K562 (cell line): ENCODE measurements at regions not wholly inside any gene's neighbourhood (a gene's known extent, or its start where the extent isn't known, plus 50 kb on each side); places are given as distances from the start of the nearest gene placed in this dataset.

Source experiments
- ATAC-seq: fragments of 200-7000 bp; cut with Tn5 transposase; 3 replicates; pipeline ENCODE4 v1.9.1; 2020; ENCODE audit warnings: moderate library complexity
- BruUV-seq: library from RNA; stranded (reverse); fragments of 400-500 nt; replicated peaks from 2 replicates; lab custom pipeline; 2021; lab: Mats Ljungman, UMichigan
- CTCF ChIA-PET: fragments of 300-600 bp; formaldehyde crosslinking; extraction: SDS; loops from one replicate; lab custom pipeline; 2021; ENCODE audit warnings: low intra/inter-chr PET ratio; lab: Yijun Ruan, JAX
- POLR2A ChIA-PET: fragments of 300-600, 350-650 bp; sonication (Branson Sonifier 250); formaldehyde crosslinking; extraction: SDS; loops from one replicate; lab custom pipeline; 2021; ENCODE audit warnings: antibody characterized with exemption, inconsistent platforms; lab: Yijun Ruan, JAX
- DNase-seq, 4 experiments: peaks; one replicate each; pipeline versions ENCODE4 v3.0.0 to v3.0.0-alpha.2; 2011 to 2018; ENCODE audit warnings: low spot score in 3 of 4, mixed read lengths in 3 of 4; ENCODE audit errors: extremely low read depth in 1 of 4
- FAIRE-seq: peaks from 2 replicates; lab custom pipeline; 2011; peaks lifted over from hg19 to GRCh38; lab: Jason Lieb, UNC
- H2AFZ ChIP-seq: 2 replicates; pipeline ENCODE4 v1.6.0; 2011; ENCODE audit warnings: low read depth, low read length, control low read depth, inconsistent platforms
- H3K27ac ChIP-seq: fragments of 200-600 bp; 3 replicates; pipeline ENCODE4 v1.8.0; 2011; ENCODE audit warnings: low read depth, mild to moderate bottlenecking, control low read depth, inconsistent platforms, low read length, moderate library complexity, mixed read lengths; ENCODE audit errors: extremely low read depth
- H3K27me3 ChIP-seq, 2 experiments: fragments of 300-600 bp in 1 of 2; 2 replicates in 1 of 2; 3 replicates in 1 of 2; pipeline versions ENCODE4 v1.6.0 to v1.8.0; 2011; ENCODE audit warnings: inconsistent platforms in 2 of 2, low read length in 2 of 2, mild to moderate bottlenecking in 1 of 2, mixed read lengths in 1 of 2, moderate library complexity in 1 of 2; ENCODE audit not compliant: control insufficient read depth in 2 of 2, insufficient read depth in 2 of 2
- H3K36me3 ChIP-seq: fragments of 300-600 bp; 3 replicates; pipeline ENCODE4 v1.8.0; 2011; ENCODE audit warnings: mild to moderate bottlenecking, low read length, inconsistent platforms; ENCODE audit not compliant: control insufficient read depth, insufficient read depth
- H3K4me1 ChIP-seq, 2 experiments: fragments of 200-600 bp in 1 of 2; replicated peaks in 1 of 2; 2 replicates in 1 of 2; 3 replicates in 1 of 2; pipeline versions ENCODE4 v1.5.1 to v1.8.0; 2011; ENCODE audit warnings: inconsistent platforms in 2 of 2, low read length in 2 of 2, mild to moderate bottlenecking in 1 of 2, mixed read lengths in 1 of 2, moderate library complexity in 1 of 2; ENCODE audit not compliant: control insufficient read depth in 2 of 2, insufficient read depth in 2 of 2
- H3K4me2 ChIP-seq: 2 replicates; pipeline ENCODE4 v1.6.1; 2011; ENCODE audit warnings: low read length, control low read depth, inconsistent platforms, mixed read lengths; ENCODE audit not compliant: insufficient read depth
- H3K4me3 ChIP-seq: fragments of 200-600 bp; sonication (generic), shearing (Covaris generic); 2 replicates; pipeline ENCODE4 v1.5.1; 2016; ENCODE audit warnings: control low read depth, inconsistent platforms
- H3K79me2 ChIP-seq: fragments of 200-600 bp; 3 replicates; pipeline ENCODE4 v1.8.0; 2011; ENCODE audit warnings: low read length, inconsistent platforms; ENCODE audit not compliant: control insufficient read depth, insufficient read depth
- H3K9ac ChIP-seq, 2 experiments: 2 replicates each; pipeline versions ENCODE4 v1.6.0 to v1.6.1; 2011; ENCODE audit warnings: low read depth in 2 of 2, low read length in 2 of 2, control low read depth in 1 of 2, inconsistent platforms in 1 of 2, mild to moderate bottlenecking in 1 of 2, mixed read lengths in 1 of 2; ENCODE audit not compliant: insufficient read depth in 1 of 2
- H3K9me1 ChIP-seq: one replicate; pipeline ENCODE4 v1.6.0; 2011; ENCODE audit warnings: inconsistent platforms, mild to moderate bottlenecking, low read length, moderate library complexity; ENCODE audit not compliant: control insufficient read depth, insufficient read depth
- H3K9me3 ChIP-seq: replicated peaks from 2 replicates; pipeline ENCODE4 v1.5.1; 2011; ENCODE audit warnings: low read depth, low read length, inconsistent platforms; ENCODE audit not compliant: control insufficient read depth, insufficient read depth
- H4K20me1 ChIP-seq: replicated peaks from 2 replicates; pipeline ENCODE4 v1.6.1; 2011; ENCODE audit warnings: low read length, inconsistent platforms, mixed read lengths; ENCODE audit not compliant: control insufficient read depth, insufficient read depth
- BCLAF1 ChIP-seq, 2 experiments: fragments of 450-650 bp in 1 of 2; IDR thresholded peaks; 2 replicates each; pipeline ENCODE4 v1.6.1; 2011 to 2017; ENCODE audit warnings: low read depth in 2 of 2, antibody characterized with exemption in 1 of 2, borderline replicate concordance in 1 of 2, low read length in 1 of 2, mild to moderate bottlenecking in 1 of 2, mixed read lengths in 1 of 2; ENCODE audit not compliant: control insufficient read depth in 1 of 2
- CEBPB ChIP-seq: fragments of 450-650 bp; IDR thresholded peaks from 2 replicates; pipeline ENCODE4 v1.6.1; 2016; ENCODE audit warnings: missing genetic modification characterization, missing compliant biosample characterization
- FOXJ3 ChIP-seq: sonication (generic); formaldehyde crosslinking; IDR thresholded peaks from 2 replicates; pipeline ENCODE4 v1.4.0; 2020; ENCODE audit warnings: mild to moderate bottlenecking, missing genetic modification reagents
- KDM2B ChIP-seq: fragments of 250-450 bp; sonication (Bioruptor Pico); IDR thresholded peaks from 2 replicates; pipeline ENCODE4 v1.8.0; 2021; ENCODE audit warnings: mild to moderate bottlenecking, moderate library complexity
- KHSRP ChIP-seq: fragments of 450-650 bp; IDR thresholded peaks from 2 replicates; pipeline ENCODE4 v1.6.1; 2017
- MITF ChIP-seq: IDR thresholded peaks from 2 replicates; pipeline ENCODE4 v1.6.1; 2014; ENCODE audit warnings: antibody characterized with exemption
- NFYB ChIP-seq: IDR thresholded peaks from 2 replicates; pipeline ENCODE4 v1.6.1; 2011; ENCODE audit warnings: mild to moderate bottlenecking, moderate library complexity; ENCODE audit not compliant: insufficient read length; ENCODE audit errors: extremely low read depth
- PHB2 ChIP-seq: fragments of 450-650 bp; IDR thresholded peaks from 2 replicates; pipeline ENCODE4 v1.6.1; 2017; ENCODE audit warnings: low read depth
- SMAD4 ChIP-seq: fragments of 250-450 bp; sonication (Bioruptor Pico); conservative IDR thresholded peaks from 2 replicates; pipeline ENCODE4 v1.8.0; 2021; ENCODE audit warnings: inconsistent platforms, mild to moderate bottlenecking, moderate library complexity
- XRCC4 ChIP-seq: IDR thresholded peaks from one replicate; pipeline ENCODE4 v1.6.1; 2011; ENCODE audit not compliant: insufficient read depth, insufficient read length; ENCODE audit errors: extremely low read depth
- ZNF280B ChIP-seq: fragments of 250-450 bp; sonication (Bioruptor Pico); IDR thresholded peaks from 2 replicates; pipeline ENCODE4 v1.5.1; 2021; ENCODE audit warnings: mild to moderate bottlenecking
- ZNF316 ChIP-seq: fragments of 450-650 bp; IDR thresholded peaks from 2 replicates; pipeline ENCODE4 v1.6.1; 2016
- WGBS: fragments of 100-300 bp; shearing (Covaris generic); methylation state at CpG from one replicate; pipeline ENCODE4 v1.1.6; 2016; ENCODE audit warnings: low coverage, mixed read lengths; ENCODE audit not compliant: insufficient coverage; ENCODE audit errors: missing lambda C conversion rate; 5-methylcytosine and 5-hydroxymethylcytosine counted together
- in situ Hi-C: fragments of 300-500 bp; cut with MboI; formaldehyde crosslinking; loops from 4 replicates; pipeline ENCODE4 v1.15.0; 2018; ENCODE audit warnings: inconsistent platforms, mixed read lengths
- intact Hi-C: fragments of 100-400 bp; cut with micrococcal nuclease; formaldehyde crosslinking; loops from 2 replicates; pipeline ENCODE4 v1.14.2; 2022

- Histone ChIP-seq H3K9ac (no peak overlapping the region), H3K79me2 (no peaks in the 10 kb centered on the region), H3K9me1 (no peaks in the 10 kb centered on the region), H3K9me3 (no peaks in the 10 kb centered on the region), H3K27ac (no peak overlapping the region), H3K36me3 (no peaks in the 10 kb centered on the region), H3K4me2 (no peak overlapping the region), H3K27me3 (no peaks in the 10 kb centered on the region), H3K4me1 (no peaks in the 10 kb centered on the region), H4K20me1 (no peaks in the 10 kb centered on the region), H3K4me3 (no peak overlapping the region), H2AFZ (no peak overlapping the region)
- WGBS = 0% methylated on average over 3 of the region's 3 CpGs
- ChIA-PET POLR2A (no interaction called here), CTCF (no interaction called here)
- no peak for ATAC-seq
- DNase-seq = no peak
- no TSS peak for BruUV-seq
- FAIRE-seq = no peak
- intact Hi-C loops (no loop called here), in situ Hi-C loops (no loop called here)
- TF ChIP-seq ZNF280B (CRISPR knock-in tag) (no peak), SMAD4 (CRISPR knock-in tag) (no peak), CEBPB (no peak)
Measured at GRCh38 chr3:102336130-102336529, 98.7 kb upstream of the ZPLD1 start.

GRCh38 chr3:102339671-102340070 is 95.1 kb upstream of the ZPLD1 start:
- no peaks in the 10 kb centered on the region for H3K79me2 ChIP-seq
- DNase-seq (no peak), ATAC-seq (no peak), FAIRE-seq (no peak)
- ChIA-PET POLR2A (no interaction called here), CTCF (no interaction called here)
- H3K36me3 ChIP-seq = no peaks in the 10 kb centered on the region
- H3K27ac ChIP-seq = no peak overlapping the region
- BruUV-seq = no TSS peak
- H3K27me3 ChIP-seq = no peaks in the 10 kb centered on the region
- WGBS = 0% methylated on average over 1 of the region's 2 CpGs
- no peak overlapping the region for H2AFZ ChIP-seq
- intact Hi-C loops (no loop called here), in situ Hi-C loops (no loop called here)
- no peaks in the 10 kb centered on the region for H3K9me1 ChIP-seq
- no peak overlapping the region for H3K4me3 ChIP-seq
- no peaks in the 10 kb centered on the region for H3K9me3 ChIP-seq
- no peak overlapping the region for H3K4me2 ChIP-seq
- H3K9ac ChIP-seq = no peak overlapping the region
- H3K4me1 ChIP-seq = no peaks in the 10 kb centered on the region
- no peaks in the 10 kb centered on the region for H4K20me1 ChIP-seq
- TF ChIP-seq PHB2 (no peak), BCLAF1 (IDR thresholded peaks at IDR 0.05; ENCODE audit: borderline replicate concordance in 1 of 2, control insufficient read depth in 1 of 2, low read depth in 2 of 2, low read length in 1 of 2) (no peak), ZNF316 (no peak), FOXJ3 (CRISPR knock-in tag) (no peak), KHSRP (no peak), NFYB (no peak), KDM2B (CRISPR knock-in tag) (no peak), XRCC4 (no peak), MITF (no peak)
